ENCODE measurements at regions not wholly inside any gene's neighbourhood (a gene's known extent, or its start where the extent isn't known, plus 50 kb on each side); places are given as distances from the start of the nearest gene placed in this dataset.

DNA sequence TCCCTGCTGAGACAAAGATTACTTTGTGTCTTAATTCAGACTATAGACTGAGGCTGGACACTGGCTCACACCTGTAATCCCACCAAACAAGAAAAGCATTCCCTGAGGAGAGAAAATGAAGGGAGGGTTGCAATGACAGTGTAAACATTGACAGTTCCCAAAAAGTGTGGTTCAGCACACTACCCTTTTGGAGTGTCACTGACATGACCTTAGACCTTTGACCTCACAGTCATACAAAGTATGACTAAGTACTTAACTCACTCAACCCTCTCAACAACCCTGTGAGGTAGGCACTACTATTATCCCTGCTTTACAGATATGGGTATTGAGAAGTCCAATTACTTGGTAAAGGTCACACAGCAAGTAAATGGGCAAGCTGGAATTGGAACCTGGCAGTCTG lies 341.7 kb downstream of the LRRC3B start:
- Histone ChIP-seq H3K27ac (ENCODE audit: low read depth, low read length, poor library complexity, severe bottlenecking) (no peak overlapping the region), H3K4me2 (ENCODE audit: low read length) (no peak overlapping the region), H3K9me2 (ENCODE audit: insufficient read depth, low read length) (no peaks in the 10 kb centered on the region), H3K79me2 (ENCODE audit: insufficient read depth, low read depth, low read length) (no peaks in the 10 kb centered on the region), H3K4me1 (ENCODE audit: insufficient read depth, low read length, poor library complexity, severe bottlenecking) (no peaks in the 10 kb centered on the region), H3K9me3 (ENCODE audit: low read length) (no peaks in the 10 kb centered on the region), H3K36me3 (ENCODE audit: insufficient read depth, low read length) (no peaks in the 10 kb centered on the region), H3K4me3 (ENCODE audit: low read depth, low read length, poor library complexity, severe bottlenecking) (no peak overlapping the region), H4K20me1 (ENCODE audit: insufficient read depth, low read length) (no peaks in the 10 kb centered on the region), H2AFZ (ENCODE audit: low read length) (no peak overlapping the region)
- no peak for DNase-seq (ENCODE audit: low spot score)
- ChIA-PET CTCF (ENCODE audit: unreplicated experiment) (no interaction called here), POLR2A (no interaction called here)
- intact Hi-C loops (cut with micrococcal nuclease; ENCODE audit: unreplicated experiment): no loop called here
- no TSS peak for BruUV-seq (replicated peaks)
- TF ChIP-seq, protein P1, sequence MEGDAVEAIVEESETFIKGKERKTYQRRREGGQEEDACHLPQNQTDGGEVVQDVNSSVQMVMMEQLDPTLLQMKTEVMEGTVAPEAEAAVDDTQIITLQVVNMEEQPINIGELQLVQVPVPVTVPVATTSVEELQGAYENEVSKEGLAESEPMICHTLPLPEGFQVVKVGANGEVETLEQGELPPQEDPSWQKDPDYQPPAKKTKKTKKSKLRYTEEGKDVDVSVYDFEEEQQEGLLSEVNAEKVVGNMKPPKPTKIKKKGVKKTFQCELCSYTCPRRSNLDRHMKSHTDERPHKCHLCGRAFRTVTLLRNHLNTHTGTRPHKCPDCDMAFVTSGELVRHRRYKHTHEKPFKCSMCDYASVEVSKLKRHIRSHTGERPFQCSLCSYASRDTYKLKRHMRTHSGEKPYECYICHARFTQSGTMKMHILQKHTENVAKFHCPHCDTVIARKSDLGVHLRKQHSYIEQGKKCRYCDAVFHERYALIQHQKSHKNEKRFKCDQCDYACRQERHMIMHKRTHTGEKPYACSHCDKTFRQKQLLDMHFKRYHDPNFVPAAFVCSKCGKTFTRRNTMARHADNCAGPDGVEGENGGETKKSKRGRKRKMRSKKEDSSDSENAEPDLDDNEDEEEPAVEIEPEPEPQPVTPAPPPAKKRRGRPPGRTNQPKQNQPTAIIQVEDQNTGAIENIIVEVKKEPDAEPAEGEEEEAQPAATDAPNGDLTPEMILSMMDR (conservative IDR thresholded peaks at IDR 0.05; ENCODE audit: low read length): no peak
- TF ChIP-seq EZH2phosphoT487 (IDR thresholded peaks at IDR 0.05; ENCODE audit: borderline replicate concordance, low read depth, low read length): no peak

DNA sequence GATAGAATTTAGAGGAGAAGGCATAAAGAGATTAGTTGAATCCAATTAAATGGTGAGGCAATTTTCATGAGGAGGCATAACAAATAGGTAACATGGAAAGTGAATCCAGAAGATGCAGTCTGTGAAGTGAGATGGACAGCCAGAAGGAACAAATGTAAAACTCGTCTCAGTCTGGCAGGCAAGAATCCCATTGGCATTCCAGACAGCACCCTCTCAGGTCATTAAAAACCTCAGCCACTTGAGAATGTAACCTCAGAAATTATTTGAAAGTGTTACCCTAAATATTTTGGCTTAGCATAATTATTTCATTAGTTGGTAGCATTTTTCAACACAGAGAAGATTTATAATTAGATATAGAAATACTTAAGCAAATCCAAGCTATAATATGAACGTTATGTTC lies 342.3 kb downstream of the LRRC3B start:
- Histone ChIP-seq H3K79me2 (ENCODE audit: insufficient read depth, low read depth, low read length) (no peaks in the 10 kb centered on the region), H3K27ac (ENCODE audit: low read depth, low read length, poor library complexity, severe bottlenecking) (no peak overlapping the region), H3K36me3 (ENCODE audit: insufficient read depth, low read length) (no peaks in the 10 kb centered on the region), H3K4me1 (ENCODE audit: insufficient read depth, low read length, poor library complexity, severe bottlenecking) (no peaks in the 10 kb centered on the region), H3K4me3 (ENCODE audit: low read depth, low read length, poor library complexity, severe bottlenecking) (no peak overlapping the region), H4K20me1 (ENCODE audit: insufficient read depth, low read length) (no peaks in the 10 kb centered on the region), H3K9me2 (ENCODE audit: insufficient read depth, low read length) (no peaks in the 10 kb centered on the region), H3K9me3 (ENCODE audit: low read length) (no peaks in the 10 kb centered on the region), H2AFZ (ENCODE audit: low read length) (no peak overlapping the region), H3K4me2 (ENCODE audit: low read length) (no peak overlapping the region)
- no TSS peak for BruUV-seq (replicated peaks)
- DNase-seq (ENCODE audit: low spot score): no peak
- CTCF ChIA-PET (ENCODE audit: unreplicated experiment): no interaction called here
- intact Hi-C loops (cut with micrococcal nuclease; ENCODE audit: unreplicated experiment): no loop called here
- POLR2A ChIA-PET: no interaction called here
- TF ChIP-seq EZH2phosphoT487 (IDR thresholded peaks at IDR 0.05; ENCODE audit: borderline replicate concordance, low read depth, low read length): no peak
- TF ChIP-seq, protein P1 (conservative IDR thresholded peaks at IDR 0.05; ENCODE audit: low read length): no peak

DNA sequence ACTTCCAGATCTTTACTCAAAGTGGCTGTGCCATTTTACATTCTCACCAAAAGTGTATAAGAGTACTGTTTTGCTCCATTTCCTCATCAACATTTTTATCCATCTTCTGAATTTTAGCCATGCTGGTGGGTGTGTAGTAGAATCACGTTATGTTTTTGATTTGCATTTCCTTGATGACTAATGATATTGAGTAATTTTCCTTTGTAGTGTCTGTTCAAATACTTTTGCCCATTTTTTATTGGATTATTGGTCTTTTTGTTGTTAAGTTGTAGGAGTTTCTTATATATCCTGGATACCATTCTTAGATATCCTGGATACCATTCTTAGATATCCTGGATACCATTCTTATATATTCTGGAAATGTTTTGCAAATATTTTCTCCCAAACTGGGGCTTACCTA lies 344.9 kb downstream of the LRRC3B start:
- Histone ChIP-seq H2AFZ (ENCODE audit: low read length) (no peak overlapping the region), H3K36me3 (ENCODE audit: insufficient read depth, low read length) (no peaks in the 10 kb centered on the region), H3K79me2 (ENCODE audit: insufficient read depth, low read depth, low read length) (no peaks in the 10 kb centered on the region), H4K20me1 (ENCODE audit: insufficient read depth, low read length) (no peaks in the 10 kb centered on the region), H3K27ac (ENCODE audit: low read depth, low read length, poor library complexity, severe bottlenecking) (no peak overlapping the region), H3K9me2 (ENCODE audit: insufficient read depth, low read length) (no peaks in the 10 kb centered on the region), H3K4me2 (ENCODE audit: low read length) (no peak overlapping the region), H3K9me3 (ENCODE audit: low read length) (no peaks in the 10 kb centered on the region), H3K4me1 (ENCODE audit: insufficient read depth, low read length, poor library complexity, severe bottlenecking) (no peaks in the 10 kb centered on the region), H3K4me3 (ENCODE audit: low read depth, low read length, poor library complexity, severe bottlenecking) (no peak overlapping the region)
- TF ChIP-seq, protein P1 (conservative IDR thresholded peaks at IDR 0.05; ENCODE audit: low read length): no peak
- no peak for TF ChIP-seq EZH2phosphoT487 (IDR thresholded peaks at IDR 0.05; ENCODE audit: borderline replicate concordance, low read depth, low read length)
- no TSS peak for BruUV-seq (replicated peaks)
- intact Hi-C loops (cut with micrococcal nuclease; ENCODE audit: unreplicated experiment): no loop called here
- ChIA-PET CTCF (ENCODE audit: unreplicated experiment) (no interaction called here), POLR2A (no interaction called here)
- DNase-seq (ENCODE audit: low spot score): no peak

Data from OCI-LY7 (cell line).